ENCODE measurements at regions not wholly inside any gene's neighbourhood (a gene's known extent, or its start where the extent isn't known, plus 50 kb on each side); places are given as distances from the start of the nearest gene placed in this dataset.

DNA sequence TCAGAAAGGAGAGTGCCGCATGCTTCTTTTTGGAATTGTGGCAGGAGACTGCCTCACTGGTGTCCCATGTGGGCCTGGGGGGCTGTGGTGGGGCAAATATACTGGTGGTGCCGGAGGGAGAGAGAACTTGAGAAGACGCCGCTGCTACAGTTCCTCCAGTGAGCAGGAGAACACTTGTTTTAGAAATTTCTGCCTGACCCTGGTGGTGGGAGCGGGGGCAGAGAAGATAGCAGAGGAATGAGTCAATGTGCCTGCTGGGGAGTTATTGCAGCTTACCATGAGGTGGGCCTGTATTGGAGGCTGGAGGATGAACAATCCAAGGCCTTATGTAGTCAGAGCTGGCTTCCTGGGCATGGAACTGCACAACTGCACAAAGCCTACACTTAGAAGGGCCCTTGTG is 211.8 kb downstream of the SNAPC1 start:
- ATAC-seq (no peak), DNase-seq (no peak)
- H3K36me3 Mint-ChIP-seq: no peaks in the 10 kb centered on the region
- no peak overlapping the region for H3K27ac Mint-ChIP-seq
- H3K27me3 Mint-ChIP-seq: peaks cover 8% of the 10 kb centered on the region
- peaks cover 10% of the 10 kb centered on the region for H3K9me3 Mint-ChIP-seq (ENCODE audit: low read depth)
- CTCF ChIA-PET: no interaction called here
- no peaks in the 10 kb centered on the region for H3K4me1 Mint-ChIP-seq
- no peak overlapping the region for H3K4me3 Mint-ChIP-seq

DNA sequence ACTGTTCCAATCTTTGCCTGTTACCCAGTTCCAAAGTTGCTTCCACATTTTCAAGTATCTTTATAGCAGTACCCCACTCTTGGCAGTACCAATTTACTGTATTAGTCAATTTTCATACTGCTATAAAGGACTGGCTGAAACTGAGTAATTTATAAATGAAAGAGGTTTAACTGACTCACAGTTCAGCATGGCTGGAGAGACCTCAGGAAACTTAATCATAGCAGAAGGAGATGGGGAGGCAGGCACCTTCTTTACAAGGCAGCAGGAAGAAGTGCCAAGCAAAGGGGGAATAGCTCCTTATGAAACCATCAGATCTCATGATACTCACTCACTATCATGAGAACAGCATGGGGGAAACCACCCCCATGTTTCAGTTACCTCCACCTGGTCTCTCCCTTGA is 215.0 kb downstream of the SNAPC1 start:
- H3K27me3 Mint-ChIP-seq: peaks cover 9% of the 10 kb centered on the region
- no peak overlapping the region for H3K27ac Mint-ChIP-seq
- CTCF ChIA-PET: no interaction called here
- no peak for ATAC-seq
- H3K4me1 Mint-ChIP-seq: no peaks in the 10 kb centered on the region
- H3K36me3 Mint-ChIP-seq: no peaks in the 10 kb centered on the region
- H3K4me3 Mint-ChIP-seq: no peak overlapping the region
- DNase-seq: no peak
- peaks cover 10% of the 10 kb centered on the region for H3K9me3 Mint-ChIP-seq (ENCODE audit: low read depth)

DNA sequence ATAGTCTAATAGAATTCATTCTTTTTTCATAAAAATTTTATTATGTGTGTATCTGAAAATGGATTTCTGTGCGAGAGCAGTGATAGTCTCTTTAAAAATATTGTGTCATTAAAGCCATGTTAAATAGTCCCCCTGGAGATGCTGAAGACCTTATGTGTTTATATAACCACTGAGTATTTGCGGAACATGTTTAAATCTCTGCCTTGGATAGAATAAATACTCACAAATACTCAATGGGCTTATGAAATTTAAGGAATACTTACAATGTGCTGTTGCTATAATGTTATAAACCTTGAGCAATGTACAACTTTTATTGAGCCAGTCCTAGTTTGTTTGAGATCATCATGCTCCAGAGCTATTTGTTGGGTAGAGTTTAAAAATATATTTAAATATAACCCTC is 226.0 kb downstream of the SNAPC1 start:
- no peak for DNase-seq
- H3K9me3 Mint-ChIP-seq (ENCODE audit: low read depth): no peaks in the 10 kb centered on the region
- H3K36me3 Mint-ChIP-seq: no peaks in the 10 kb centered on the region
- H3K4me3 Mint-ChIP-seq: no peak overlapping the region
- H3K4me1 Mint-ChIP-seq: no peaks in the 10 kb centered on the region
- H3K27ac Mint-ChIP-seq: no peak overlapping the region
- no peaks in the 10 kb centered on the region for H3K27me3 Mint-ChIP-seq
- CTCF ChIA-PET: no interaction called here
- no peak for ATAC-seq

DNA sequence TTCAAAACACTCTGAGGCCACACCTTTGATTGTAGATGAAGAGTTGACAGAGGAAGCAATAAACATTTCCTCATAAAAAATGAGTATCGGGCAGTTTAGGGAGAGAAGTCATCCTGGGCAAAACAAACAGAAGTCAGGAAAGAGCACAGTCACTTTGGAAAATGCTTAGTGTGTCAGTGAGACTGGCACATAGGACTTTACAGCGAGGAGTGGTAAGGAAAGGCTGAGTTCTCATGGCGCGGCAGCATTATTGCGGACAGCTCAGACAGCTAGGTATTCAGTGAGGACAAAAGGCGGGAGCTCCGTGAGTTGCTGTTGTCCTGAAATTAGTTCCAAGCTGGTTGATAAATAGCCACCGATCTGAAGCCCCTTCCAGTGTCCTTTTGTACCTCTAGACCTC is 229.9 kb downstream of the SNAPC1 start:
- CTCF ChIA-PET: no interaction called here

DNA sequence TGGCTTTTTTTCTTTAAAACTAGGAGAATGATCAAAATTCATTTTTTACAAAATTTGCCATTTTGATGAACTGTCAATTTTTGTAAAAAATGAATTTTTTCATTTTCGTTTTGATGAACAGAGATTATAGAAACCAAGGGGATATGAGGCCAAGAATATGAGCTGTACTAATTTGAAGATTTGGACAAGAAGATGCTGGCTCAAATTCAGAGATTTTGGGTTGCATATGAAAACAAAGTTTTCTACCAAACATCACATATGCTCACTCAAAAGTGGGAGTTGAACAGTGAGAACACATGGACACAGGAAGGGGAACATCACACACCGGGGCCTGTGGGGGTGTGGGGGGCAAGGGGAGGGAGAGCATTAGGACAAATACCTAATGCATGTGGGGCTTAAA is 230.7 kb downstream of the SNAPC1 start:
- no peaks in the 10 kb centered on the region for H3K27me3 Mint-ChIP-seq
- DNase-seq (no peak), ATAC-seq (no peak)
- CTCF ChIA-PET: no interaction called here
- H3K36me3 Mint-ChIP-seq: no peaks in the 10 kb centered on the region
- no peak overlapping the region for H3K27ac Mint-ChIP-seq
- no peak overlapping the region for H3K4me3 Mint-ChIP-seq
- H3K4me1 Mint-ChIP-seq: no peaks in the 10 kb centered on the region
- H3K9me3 Mint-ChIP-seq (ENCODE audit: low read depth): no peaks in the 10 kb centered on the region

More for the DNA sequence above, 229.9 kb downstream of the SNAPC1 start:
- Mint-ChIP-seq H3K4me3 (no peak overlapping the region), H3K27me3 (no peaks in the 10 kb centered on the region), H3K27ac (no peak overlapping the region), H3K36me3 (no peaks in the 10 kb centered on the region), H3K9me3 (ENCODE audit: low read depth) (no peaks in the 10 kb centered on the region), H3K4me1 (no peaks in the 10 kb centered on the region)
- DNase-seq (no peak), ATAC-seq (no peak)

DNA sequence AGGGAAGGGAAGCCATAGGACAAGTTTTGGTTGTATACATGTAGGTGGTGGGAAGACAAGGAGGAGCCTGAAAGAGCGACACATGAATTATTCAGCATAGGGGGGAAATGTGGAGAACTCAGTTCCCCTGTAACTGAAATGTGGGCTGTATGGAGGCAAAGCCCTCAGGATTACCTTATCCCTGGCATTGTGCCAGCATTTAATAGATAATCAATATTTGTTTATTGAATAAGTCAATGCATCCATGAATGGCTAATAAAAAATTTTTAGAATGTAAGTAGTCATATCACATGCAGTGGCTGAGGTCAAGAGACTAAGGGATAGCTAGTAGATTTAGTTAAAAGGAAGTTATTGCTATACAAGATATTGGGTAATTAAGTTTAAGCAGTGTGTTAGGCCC is 232.4 kb downstream of the SNAPC1 start:
- Mint-ChIP-seq H3K27ac (no peak overlapping the region), H3K27me3 (peaks cover 6% of the 10 kb centered on the region), H3K4me3 (no peak overlapping the region), H3K9me3 (ENCODE audit: low read depth) (no peaks in the 10 kb centered on the region), H3K36me3 (no peaks in the 10 kb centered on the region), H3K4me1 (no peaks in the 10 kb centered on the region)
- DNase-seq (no peak), ATAC-seq (no peak)
- CTCF ChIA-PET: no interaction called here

DNA sequence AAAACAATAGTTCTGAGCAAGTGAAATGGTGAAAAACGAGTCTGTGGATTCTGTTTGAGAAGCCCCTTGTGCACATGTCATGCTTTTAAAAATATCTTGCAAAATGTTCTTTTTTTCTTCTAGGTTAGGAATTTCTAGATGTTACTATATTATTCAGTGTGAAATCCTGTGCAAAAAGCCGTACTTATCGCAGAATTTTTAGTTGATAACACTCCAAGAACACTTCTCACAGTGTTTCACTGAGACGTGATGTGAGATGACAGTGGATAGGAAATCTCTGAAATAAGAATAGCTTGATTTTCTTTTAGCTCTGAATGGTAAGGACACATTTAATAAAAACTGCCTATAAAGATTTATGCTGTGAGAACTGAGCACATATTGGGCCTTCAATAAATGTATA is 234.5 kb downstream of the SNAPC1 start:
- Mint-ChIP-seq H3K36me3 (no peaks in the 10 kb centered on the region), H3K9me3 (ENCODE audit: low read depth) (no peaks in the 10 kb centered on the region), H3K4me3 (no peak overlapping the region), H3K27me3 (peaks cover 8% of the 10 kb centered on the region), H3K27ac (no peak overlapping the region), H3K4me1 (no peaks in the 10 kb centered on the region)
- no peak for ATAC-seq
- CTCF ChIA-PET: no interaction called here
- no peak for DNase-seq

DNA sequence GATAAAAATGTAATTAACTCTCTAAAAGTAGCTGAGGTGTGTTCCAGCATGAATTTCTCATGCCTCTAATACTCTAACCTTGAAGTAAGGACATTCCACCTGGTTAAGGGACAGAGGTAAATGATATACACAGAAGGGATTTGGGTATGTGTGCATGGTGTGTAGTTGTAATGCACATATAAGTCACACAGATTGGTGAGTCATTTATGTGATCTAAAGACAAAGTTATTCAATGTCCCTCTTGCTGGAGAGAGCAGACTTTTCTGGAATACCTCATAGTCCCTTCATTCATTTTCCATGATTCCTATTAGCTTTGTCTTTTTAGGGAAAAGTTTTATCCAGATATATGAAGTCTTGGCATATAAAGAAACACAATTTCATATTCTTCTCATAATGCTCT is 234.9 kb downstream of the SNAPC1 start:
- Mint-ChIP-seq H3K36me3 (no peaks in the 10 kb centered on the region), H3K27ac (no peak overlapping the region), H3K27me3 (peaks cover 8% of the 10 kb centered on the region), H3K4me1 (no peaks in the 10 kb centered on the region), H3K4me3 (no peak overlapping the region), H3K9me3 (ENCODE audit: low read depth) (no peaks in the 10 kb centered on the region)
- no peak for DNase-seq
- CTCF ChIA-PET: no interaction called here
- no peak for ATAC-seq

DNA sequence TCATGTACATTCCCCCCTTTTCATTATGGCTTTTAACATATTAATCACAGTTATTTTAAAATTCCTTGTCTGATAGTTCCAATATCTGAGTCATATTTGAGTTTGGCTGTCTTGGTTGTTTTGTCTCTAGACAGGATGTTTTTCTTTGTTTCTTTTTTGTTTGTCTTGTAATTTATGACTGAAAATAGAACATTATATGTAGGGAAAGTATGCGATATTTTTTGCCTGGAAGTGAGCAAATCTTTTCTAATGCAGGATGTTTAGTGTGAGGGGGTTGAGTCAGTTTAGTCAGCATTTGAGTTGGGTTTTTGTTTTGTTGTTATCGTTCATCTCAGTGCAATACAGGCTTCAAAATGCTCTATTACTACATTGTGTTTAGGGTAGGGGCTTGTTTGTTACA is 239.7 kb downstream of the SNAPC1 start:
- no peaks in the 10 kb centered on the region for H3K9me3 Mint-ChIP-seq (ENCODE audit: low read depth)
- H3K27me3 Mint-ChIP-seq: peaks cover 11% of the 10 kb centered on the region
- ATAC-seq: no peak
- DNase-seq: no peak
- no peaks in the 10 kb centered on the region for H3K36me3 Mint-ChIP-seq
- no peaks in the 10 kb centered on the region for H3K4me1 Mint-ChIP-seq
- CTCF ChIA-PET: no interaction called here
- no peak overlapping the region for H3K4me3 Mint-ChIP-seq
- no peak overlapping the region for H3K27ac Mint-ChIP-seq

DNA sequence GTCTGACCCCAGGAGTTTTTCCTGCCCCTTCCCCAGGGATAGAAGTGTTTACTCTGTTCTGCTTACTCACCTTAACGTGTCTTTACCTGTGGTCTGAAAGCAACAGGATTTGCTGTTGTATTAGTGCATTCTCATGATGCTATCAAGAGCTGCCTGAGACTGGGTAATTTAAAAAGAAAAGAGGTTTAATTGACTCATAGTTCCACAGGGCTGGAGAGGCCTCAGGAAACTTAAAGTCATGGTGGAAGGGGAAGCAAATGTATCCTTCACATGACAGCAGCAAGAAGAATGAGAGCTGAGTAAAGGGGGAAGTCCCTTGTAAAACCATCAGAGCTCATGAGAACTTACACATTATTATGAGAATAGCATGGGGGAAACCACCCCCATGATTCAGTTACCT is 240.4 kb downstream of the SNAPC1 start:
- H3K4me3 Mint-ChIP-seq: no peak overlapping the region
- peaks cover 15% of the 10 kb centered on the region for H3K27me3 Mint-ChIP-seq
- no peaks in the 10 kb centered on the region for H3K36me3 Mint-ChIP-seq
- CTCF ChIA-PET: interaction anchor here (0.9 kb wide), 1 partner anchor 108 kb away, joined by 3 read pairs; no protein-coding TSS in a partner anchor
- no peak overlapping the region for H3K27ac Mint-ChIP-seq
- H3K4me1 Mint-ChIP-seq: no peaks in the 10 kb centered on the region
- no peak for DNase-seq
- no peak for ATAC-seq
- no peaks in the 10 kb centered on the region for H3K9me3 Mint-ChIP-seq (ENCODE audit: low read depth)

DNA sequence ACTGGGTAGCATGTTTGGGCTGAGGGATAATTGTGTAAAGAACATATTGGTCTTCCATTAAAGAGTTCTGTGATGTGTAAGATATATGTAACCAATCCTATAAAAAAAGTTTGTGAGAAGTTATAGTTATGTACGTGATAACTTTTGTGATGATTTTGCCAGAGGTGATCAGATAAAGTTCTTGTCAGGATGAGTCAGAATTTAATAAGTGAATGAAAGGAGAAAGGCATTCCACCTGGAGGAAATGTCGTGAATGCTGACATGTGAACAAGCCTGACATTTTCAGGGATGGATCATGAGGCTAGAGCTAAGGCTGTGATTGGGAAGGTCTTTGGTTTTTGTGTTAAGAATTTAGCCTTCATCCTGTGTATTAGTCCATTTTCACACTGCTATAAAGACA is 241.5 kb downstream of the SNAPC1 start:
- no peak overlapping the region for H3K4me3 Mint-ChIP-seq
- no peak for DNase-seq
- no peaks in the 10 kb centered on the region for H3K4me1 Mint-ChIP-seq
- H3K27ac Mint-ChIP-seq: no peak overlapping the region
- no peak for ATAC-seq
- H3K36me3 Mint-ChIP-seq: no peaks in the 10 kb centered on the region
- H3K27me3 Mint-ChIP-seq: peaks cover 12% of the 10 kb centered on the region
- no peaks in the 10 kb centered on the region for H3K9me3 Mint-ChIP-seq (ENCODE audit: low read depth)
- CTCF ChIA-PET: no interaction called here

DNA sequence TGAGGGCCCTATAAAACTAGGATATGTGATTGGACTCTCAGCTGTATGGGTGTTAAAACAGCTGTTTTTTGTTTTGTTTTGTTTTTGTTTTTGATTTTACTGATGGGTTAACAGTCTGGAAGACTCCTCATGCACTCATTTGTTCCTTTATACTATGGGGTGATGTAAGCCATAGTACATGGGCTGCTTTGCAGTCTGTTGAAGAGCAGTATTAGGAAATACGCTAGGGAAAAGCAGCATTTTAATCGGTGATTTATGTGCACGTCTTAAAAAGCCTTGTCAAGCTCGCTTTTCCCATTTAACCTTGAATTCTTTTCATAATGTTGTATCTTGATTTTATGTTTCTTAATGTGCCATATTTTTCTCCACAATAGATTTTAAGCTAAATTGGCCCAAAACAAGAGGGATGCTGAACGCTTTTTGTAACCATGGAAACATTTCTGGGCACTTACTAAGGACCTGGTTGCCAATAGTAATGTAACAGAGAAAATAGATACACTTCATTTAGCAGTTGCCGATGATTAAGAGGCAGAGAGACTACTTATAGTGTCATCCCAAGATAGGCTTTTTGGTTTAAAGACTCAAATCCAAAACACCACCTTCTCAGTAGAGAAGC is 244.0 kb downstream of the SNAPC1 start:
- H3K9me3 Mint-ChIP-seq (ENCODE audit: low read depth): no peaks in the 10 kb centered on the region
- no peak for DNase-seq
- no peaks in the 10 kb centered on the region for H3K4me1 Mint-ChIP-seq
- ATAC-seq: no peak
- H3K27me3 Mint-ChIP-seq: peaks cover 16% of the 10 kb centered on the region
- no peak overlapping the region for H3K4me3 Mint-ChIP-seq
- H3K27ac Mint-ChIP-seq: no peak overlapping the region
- no peaks in the 10 kb centered on the region for H3K36me3 Mint-ChIP-seq
- CTCF ChIA-PET: no interaction called here

DNA sequence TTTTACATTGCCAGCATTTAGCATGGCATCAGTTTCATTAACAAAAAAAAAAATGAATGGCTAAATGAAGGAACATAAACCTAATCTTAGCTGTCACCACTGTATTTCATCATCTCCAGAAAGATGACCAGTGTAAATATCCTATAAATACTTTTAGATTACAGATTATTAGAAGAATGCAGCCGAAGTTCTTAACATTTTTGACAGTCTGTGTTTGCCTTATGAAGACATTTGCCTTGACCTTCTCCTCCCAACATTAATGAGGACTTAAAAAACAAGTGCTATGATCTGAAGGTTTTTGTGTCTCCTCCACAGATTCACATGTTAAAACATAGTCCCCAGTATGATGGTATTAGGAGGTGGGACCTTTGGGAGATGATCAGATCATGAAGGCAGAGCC is 253.0 kb downstream of the SNAPC1 start:
- Mint-ChIP-seq H3K4me1 (no peaks in the 10 kb centered on the region), H3K27ac (no peak overlapping the region), H3K27me3 (peaks cover 5% of the 10 kb centered on the region), H3K4me3 (no peak overlapping the region), H3K36me3 (no peaks in the 10 kb centered on the region), H3K9me3 (ENCODE audit: low read depth) (no peaks in the 10 kb centered on the region)
- ATAC-seq (no peak), DNase-seq (no peak)
- CTCF ChIA-PET: no interaction called here

DNA sequence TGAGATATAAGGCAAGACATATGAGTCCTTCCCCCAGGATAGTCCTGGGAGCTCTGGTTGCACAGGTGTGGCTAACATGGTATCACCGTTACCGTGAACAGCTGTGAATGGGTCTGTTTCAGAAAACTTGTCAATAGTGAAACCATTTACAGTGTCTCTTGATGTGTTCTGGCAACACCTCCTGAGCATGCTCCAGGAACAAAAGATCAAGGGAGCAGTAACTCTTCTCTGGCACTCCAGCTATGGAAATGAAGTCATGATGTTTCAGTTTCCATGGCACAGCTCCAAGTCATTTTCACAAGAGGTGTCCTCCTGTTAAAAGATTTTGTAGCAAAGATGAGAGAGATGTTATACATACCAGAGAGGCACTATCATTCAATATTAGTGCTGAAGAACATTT is 253.7 kb downstream of the SNAPC1 start:
- Mint-ChIP-seq H3K9me3 (ENCODE audit: low read depth) (no peaks in the 10 kb centered on the region), H3K27me3 (peaks cover 5% of the 10 kb centered on the region), H3K4me1 (no peaks in the 10 kb centered on the region), H3K4me3 (no peak overlapping the region), H3K27ac (no peak overlapping the region), H3K36me3 (no peaks in the 10 kb centered on the region)
- DNase-seq (no peak), ATAC-seq (no peak)
- CTCF ChIA-PET: no interaction called here

DNA sequence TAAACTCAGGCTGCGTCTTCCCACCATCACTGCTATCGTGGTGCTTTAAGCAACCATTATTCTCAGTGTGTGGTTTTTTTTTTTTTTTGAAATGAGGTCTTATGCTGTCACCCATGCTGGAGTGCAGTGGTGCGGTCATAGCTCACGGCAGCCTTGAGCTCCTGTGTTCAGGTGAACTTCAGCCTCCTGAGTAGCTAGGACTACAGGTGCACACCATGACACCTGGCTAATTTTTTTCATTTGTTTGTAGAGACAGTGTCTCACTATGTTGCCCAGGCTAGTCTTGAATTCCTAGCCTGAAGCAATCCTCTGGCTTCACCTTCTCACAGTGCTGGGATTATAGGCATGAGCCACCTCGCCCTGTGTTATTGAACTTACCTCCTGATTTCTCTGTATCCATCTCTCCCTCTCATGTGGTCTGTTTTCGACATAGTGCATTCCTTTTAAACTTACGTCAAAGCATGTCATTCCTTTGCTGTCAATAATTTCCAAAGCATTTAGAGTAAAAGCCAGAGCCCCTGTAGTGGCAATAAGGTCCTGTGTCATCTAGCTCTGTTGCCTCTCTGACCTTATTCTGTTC is 255.5 kb downstream of the SNAPC1 start:
- no peaks in the 10 kb centered on the region for H3K36me3 Mint-ChIP-seq
- no peak overlapping the region for H3K27ac Mint-ChIP-seq
- no peaks in the 10 kb centered on the region for H3K4me1 Mint-ChIP-seq
- CTCF ChIA-PET: interaction anchor here (0.6 kb wide), 1 partner anchor 10 kb away, joined by 3 read pairs; no protein-coding TSS in a partner anchor
- ATAC-seq (no peak), DNase-seq (no peak)
- H3K27me3 Mint-ChIP-seq: peaks cover 5% of the 10 kb centered on the region
- H3K9me3 Mint-ChIP-seq (ENCODE audit: low read depth): no peaks in the 10 kb centered on the region
- no peak overlapping the region for H3K4me3 Mint-ChIP-seq

Data from activated CD8-positive, alpha-beta memory T cell treated with anti-CD3 and anti-CD28 coated beads, Interleukin-2, amount 10 ng/mL, durations not matched to agents 7 days and 5 days (primary cell).